COLO829 (cell line): ENCODE measurements at regions not wholly inside any gene's neighbourhood (a gene's known extent, or its start where the extent isn't known, plus 50 kb on each side); places are given as distances from the start of the nearest gene placed in this dataset.
"Not testable (repeated sequence)": the region's sequence is repeated elsewhere in the genome, so short reads cannot be mapped to it uniquely, and the experiment has no call there.

Source experiments
- DNase-seq: peaks from one replicate; pipeline ENCODE4 v3.0.0; 2012; ENCODE audit warnings: low spot score

DNA sequence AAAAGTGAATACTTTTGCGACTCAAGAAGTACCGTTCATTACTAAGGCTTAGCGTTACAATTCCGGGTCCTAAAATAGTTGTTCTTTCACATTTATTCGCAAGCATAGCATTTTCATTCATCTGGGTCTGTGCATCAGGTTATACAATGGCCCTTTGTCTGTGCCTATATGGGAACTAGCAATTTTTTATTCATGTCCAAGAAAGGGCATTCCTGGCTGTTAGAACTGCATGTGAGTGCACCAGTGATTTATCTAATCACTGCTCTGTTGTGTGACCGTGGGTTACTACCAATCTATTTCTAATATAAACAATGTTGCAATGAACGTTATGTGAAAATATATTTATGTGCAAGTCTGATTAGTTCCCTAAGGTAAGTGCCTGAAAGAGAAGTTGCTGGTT is 63.8 kb downstream of the SPANXA1 start:
- not testable (repeated sequence) for DNase-seq

DNA sequence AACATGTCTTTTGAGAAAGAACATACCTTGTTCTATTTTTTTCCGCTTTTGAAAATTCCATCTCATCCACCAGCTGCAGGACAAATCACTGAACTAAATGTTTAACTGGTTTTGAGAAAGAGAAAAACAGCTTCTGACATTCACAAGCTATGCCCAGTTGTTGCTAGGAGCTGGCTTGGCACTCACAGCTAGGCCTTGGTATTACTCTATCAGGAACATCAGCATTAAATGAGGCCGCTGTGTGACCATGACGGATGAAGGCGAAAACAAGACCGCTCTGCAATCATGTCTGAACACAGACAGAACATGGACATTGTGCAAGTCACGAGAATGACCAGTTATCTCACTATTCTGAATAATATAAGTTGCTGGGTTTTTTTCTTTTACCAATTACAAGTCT is 108.8 kb downstream of the SPANXA1 start:
- not testable (repeated sequence) for DNase-seq

DNA sequence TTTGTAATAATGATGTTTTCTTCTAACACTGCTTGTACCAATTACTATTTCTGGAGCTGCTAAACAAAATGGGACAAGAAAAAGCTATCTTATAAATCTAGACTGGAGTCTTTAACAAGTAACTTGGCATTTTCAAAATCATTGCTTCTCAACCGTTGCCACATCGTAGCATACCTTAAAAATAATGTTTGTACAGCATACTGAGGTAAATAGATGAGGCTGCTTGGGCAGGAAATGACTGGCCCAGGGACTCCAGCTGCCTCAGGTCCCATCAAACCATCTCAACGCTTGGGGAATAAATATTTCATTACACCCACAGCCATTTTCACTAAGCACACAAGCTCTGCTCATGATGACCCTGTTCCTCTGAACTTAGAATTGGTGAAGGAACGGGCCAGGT is 115.1 kb downstream of the SPANXA1 start:
- DNase-seq, result no peak

DNA sequence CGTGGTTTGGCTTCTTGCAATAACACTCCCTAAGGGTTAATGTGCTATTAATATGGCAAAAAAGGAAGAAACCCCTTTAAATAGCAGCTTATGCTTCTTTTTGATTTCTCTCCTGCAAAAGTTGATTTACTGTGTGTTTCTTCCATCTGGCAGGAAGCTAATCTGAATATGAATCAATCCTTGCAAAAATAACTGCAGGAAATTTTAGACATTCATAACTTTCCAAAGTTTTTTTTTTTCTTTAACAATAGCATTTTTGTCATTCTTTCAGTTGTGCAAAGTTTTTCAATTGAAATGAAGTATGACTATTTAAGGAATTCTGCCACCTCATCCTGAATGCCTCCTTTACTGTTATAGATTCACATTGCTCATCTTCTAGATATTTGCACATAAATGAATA is 115.6 kb downstream of the SPANXA1 start:
- no peak for DNase-seq

DNA sequence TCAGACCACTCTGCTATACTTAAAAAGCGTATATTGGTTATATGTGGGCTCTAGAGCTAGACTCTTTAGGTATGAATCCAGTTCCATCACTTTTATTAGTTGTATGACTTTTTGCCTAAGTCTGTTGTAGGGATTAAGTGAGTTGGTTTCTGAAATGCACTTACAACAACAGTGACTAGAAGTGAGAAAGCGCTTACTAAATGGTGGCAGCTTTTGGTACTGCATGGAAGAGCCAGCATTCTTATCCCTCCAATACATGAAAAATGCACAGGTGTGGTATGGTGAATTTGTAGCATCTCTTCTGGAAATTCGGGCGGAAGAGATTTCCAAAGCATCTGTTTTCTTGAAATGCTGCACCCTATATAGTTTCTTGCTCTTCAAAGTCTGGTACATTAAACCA is 117.1 kb downstream of the SPANXA1 start:
- DNase-seq, result no peak

DNA sequence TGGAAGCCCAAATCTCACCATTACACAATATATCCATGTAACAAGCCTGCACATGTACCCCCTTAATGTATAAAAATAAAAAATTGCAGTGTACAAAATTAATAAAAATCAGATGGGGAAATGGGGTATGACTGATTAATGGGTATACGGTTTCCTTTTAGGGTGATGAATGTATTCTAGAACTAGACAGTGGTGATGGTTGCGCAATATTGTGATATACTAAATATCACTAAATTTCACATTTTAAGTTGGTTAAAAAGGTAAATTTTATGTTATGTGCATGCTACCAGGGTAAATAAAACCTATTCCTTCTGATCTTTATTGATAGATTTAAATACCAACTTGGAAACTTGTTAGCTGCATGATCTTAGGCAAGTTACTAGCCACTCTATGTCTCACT is 129.4 kb downstream of the SPANXA1 start:
- DNase-seq, result no peak

DNA sequence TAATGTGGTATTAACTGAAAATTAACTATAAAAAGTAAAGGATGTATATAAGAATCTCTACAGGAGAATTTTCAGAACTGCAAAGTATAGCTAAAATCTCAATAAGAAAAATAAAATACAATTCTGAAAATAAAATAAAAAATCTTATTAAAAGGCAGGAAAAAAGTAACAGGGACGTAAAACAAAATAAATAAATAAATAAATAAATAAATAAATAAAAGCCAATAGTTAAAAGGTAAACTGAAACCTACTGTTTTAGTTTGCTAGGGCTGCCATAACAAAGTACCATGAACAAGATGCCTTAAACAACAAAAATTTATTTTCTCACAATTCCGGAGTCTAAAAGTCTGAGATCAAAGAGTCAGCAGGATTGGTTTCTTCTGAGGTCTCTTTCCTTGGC is 140.6 kb downstream of the SPANXA1 start:
- DNase-seq, result no peak

DNA sequence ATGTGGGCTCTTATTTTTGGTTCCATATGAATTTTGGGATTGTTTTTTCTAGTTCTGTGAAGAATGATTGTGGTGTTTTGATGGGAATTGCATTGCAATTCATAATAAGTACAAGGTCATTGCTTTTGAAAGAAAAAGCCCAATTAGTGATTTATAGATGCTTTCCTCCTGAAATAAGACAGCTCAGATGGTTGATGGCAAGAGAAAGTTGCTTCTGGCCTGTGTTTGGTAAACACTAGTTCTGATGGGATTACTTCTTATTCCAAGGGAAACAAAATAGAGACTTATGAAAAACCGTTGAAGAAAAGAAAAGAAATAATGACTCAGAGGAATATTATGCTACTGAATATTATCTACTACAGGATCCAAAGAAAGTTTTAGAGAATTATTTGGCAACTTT is 144.9 kb downstream of the SPANXA1 start:
- DNase-seq, result no peak

DNA sequence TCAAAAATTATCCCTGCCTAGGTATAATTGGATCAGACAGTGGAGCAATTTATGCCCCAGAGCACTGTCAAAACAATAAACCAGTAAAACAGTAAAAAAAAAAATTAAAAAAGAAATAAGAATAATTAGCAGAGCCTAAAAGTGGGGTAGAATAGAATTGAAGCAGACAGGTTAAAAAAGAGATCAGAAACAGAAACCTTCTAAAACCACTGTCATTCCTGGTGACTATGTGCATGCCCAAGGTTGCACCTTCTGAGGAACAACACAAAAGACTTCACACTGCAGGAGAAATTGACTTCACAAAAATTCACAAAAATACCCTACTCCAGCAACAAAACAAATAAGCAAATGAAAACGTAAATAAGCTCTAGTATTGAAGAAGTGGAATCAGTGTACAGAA is 168.6 kb downstream of the SPANXA1 start:
- no peak for DNase-seq

DNA sequence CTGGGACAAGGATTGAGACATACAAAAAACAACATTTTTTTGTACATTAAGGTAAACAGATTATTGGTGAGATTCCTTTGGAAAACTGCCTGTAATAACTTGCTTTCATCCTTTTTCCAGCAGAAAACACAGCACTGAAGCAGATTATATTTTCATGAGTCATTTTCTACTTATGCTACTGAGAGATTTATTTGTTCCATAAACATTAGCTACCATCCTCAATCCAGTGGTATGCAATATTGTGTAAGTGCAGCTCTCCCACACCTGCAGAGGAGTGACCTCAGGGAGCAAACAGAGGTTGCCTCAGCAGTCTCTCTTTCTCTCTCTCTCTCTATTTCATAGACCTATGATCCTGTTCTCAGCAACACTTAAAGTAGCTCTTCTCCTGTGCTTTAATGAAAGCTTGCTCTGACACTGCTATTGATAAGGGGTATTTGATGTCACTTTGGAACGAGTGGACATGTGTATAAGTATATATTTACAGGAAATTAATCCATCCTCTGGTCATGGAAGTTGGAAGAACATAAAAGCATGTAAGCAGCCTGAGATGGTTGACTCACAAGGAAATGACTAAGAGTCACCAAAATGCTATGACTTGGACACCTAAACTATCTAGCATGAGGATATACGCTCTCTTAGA is 163.7 kb upstream of the SPANXC start:
- peak; percentile 19 for DNase-seq

DNA sequence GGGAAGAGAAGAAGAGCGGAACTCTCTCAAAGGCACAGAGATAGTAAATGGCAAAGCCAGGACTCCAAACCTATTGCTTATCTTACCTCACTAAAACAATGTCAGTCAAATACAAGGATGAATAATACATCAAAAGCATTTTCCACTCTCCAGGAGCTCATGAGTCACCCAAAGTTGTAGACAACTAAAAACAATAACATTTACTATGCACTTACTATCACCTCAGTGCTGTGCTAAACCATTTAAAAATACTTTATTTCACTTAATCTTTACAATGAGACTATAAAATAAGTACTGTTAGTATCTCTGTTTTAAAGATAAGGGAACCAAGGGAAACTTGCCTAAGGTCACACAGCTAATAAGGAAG is 163.2 kb upstream of the SPANXC start:
- DNase-seq, result no peak

DNA sequence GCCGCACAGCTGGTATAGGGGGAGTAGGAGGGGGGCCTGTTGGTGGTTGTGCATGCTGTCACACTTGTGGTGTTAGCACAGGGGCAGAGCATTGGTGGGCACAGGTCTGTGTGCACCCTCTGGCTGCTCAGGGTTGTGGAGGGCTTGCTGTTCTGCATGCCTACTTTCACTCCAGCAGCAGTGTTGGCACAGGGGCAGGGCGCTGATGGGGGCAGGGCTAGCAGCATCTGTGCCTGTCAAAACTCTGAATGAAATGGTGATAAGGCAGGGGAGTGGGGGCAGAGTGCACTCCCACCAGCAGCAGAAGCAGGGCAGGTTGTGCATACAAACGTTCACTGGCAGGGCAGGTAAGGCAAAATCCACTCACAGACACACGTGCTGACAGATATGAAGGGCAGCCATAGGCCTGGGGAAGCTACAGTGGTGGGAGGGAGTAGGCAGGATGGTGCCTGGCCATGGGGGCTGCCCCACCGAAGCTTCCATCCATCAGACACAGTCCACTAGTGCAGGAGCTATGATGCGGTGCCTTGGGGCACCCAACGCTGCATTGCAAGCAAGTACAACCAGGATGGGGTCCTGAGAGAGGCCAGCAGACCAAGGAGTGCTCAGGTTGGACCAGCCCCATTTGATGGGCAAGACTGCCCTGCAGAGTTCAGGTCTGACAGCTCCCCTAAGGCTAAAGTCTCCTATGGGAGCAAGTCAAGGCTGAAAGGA is 160.7 kb upstream of the SPANXC start:
- DNase-seq, result no peak

DNA sequence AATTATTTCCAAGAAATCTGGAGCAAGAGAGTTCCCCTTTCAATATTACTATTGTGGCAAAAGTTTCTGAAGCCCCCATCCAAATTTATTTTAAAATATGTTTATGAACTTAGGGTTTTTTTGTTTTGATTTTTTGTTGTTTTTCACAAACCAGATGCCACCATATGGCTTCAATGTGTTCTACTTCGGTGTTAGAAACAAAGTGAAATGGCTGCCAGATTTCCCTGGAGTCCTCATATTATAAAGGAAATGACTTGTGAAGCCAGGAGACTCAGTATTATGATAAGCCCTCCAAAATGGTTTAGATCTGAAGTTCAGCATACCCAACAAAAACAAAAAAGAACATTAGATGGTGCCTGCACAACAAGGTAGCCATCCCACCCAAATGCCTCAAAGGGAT is 154.2 kb upstream of the SPANXC start:
- DNase-seq, result no peak

DNA sequence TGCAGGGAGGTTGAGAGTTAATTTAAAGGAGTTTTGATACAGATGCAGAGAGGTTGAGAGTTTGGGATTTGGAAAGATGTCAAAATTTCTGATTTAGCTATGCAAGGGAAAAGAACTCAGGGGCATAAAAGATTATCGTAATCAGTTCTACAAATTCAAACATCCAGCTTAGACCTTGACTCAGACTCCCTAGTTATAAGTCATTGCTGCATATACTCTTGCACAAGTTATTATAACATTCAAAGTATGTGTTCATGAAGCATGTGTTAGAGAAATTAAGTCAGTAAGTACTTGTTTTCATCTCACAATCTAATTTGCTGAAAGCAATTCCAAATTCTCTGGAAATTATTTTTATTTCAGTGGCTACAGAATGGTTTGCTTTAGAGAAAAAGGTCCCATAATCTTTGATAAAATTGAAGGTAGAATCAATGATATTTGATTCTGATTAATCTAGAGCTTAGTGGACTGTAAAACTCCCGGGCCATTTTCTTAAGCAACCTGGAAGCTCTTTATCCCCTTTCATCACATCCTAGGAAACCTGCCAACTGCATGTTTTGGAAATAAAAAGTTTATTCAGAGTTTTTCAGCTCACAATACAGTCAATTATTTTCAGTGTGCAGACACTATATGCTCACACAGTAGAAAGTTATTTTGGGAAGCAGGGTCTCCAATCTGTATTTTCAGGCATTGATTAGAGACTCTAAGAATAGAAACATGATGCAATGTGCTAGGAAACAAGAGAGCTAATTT is 132.9 kb upstream of the SPANXC start:
- DNase-seq, result no peak

DNA sequence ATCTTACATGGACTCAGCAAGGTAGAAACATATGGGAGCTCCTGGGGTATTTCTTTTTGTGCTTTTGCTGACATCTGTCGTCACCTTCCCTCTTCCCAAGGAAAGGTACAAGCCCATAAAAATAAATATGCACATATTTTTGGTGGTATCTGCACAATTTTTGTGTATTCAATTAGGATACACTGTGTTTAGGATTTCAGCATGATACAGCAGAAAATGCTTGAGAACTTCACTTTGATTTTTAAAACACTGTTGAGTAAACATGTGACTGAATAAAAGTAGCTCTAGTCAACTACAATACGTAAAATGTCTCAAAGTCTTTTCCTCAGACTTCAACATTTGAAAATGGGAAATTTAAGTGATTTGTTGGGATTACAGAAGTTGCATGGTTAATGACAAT is 99.4 kb upstream of the SPANXC start:
- DNase-seq, result no peak

DNA sequence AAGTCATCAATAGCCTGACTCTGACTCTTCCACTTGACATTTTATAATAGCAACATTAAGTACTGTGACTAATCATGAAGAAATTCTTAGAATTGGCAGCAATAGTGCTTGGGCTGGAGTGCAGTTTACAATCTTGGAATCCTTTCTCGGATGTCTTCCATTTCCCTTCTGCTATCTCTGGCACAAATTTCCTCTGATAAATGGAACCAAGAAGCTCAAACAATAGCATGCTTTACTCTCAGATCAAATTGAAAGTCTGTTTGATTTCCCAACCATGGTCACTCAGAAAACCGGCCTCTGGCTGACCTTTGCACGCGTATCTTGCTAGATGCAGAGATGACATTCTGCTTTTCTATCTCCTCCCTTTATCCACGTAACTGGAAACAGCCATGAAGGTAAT is 99.0 kb upstream of the SPANXC start:
- DNase-seq, result peak; percentile 61

DNA sequence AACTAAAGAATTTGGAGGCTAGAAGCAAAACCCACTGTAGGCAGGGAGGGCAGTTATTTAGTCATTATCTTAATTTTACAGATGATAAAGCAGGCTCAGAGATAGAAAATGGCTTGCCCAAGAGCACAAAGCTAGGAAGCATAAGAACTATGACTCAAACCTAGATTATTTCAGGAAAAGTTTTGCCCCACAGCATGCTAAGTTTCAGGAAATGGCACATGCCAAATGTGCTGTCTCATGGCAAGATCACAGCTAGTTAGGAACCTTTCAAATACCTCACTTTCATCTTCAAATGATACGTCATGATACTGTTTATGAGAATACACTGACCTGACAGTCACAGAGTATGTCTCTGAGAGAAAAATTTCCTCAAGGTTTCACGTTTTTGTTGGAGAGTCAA is 78.5 kb upstream of the SPANXC start:
- no peak for DNase-seq

DNA sequence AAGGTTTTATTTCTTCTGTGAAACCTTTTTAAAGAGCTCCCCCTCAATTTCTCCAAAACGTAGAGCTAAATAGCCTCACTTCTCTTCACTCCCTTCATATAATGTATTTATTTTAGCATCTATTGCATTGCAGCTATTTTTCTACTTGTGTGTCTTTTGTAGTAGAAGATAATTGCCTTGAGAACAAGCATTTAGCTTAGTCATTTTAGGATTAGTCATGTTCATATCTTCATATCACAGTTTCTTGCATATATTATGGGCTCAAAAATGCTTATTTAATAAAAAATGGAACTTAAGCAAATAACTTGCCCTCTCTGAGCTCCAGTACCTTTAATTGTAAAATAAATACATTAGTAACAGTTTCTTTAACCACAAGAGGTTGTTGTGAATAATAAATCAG is 72.1 kb upstream of the SPANXC start:
- DNase-seq, result no peak

DNA sequence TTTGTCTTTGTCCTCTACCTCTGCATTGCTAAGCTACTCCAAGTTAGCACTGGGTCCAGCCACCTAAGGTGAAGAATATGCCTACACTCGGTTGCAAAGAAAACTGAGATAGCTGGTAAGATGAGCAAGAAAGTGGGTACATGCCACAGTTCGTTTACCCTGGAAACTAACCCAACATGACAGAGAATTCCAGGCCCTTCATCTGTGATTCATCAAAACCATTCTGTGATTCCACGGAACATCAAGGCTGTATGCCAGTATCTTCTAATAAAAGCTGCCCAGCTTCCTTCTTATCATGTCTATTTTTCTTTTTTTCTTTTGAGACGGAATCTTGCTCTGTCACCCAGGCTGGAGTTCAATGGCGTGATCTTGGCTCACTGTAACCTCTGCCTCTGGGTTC is 58.7 kb upstream of the SPANXC start:
- DNase-seq, result no peak
